GM23248 (cell line): ENCODE measurements at regions not wholly inside any gene's neighbourhood (a gene's known extent, or its start where the extent isn't known, plus 50 kb on each side); places are given as distances from the start of the nearest gene placed in this dataset.

Experiments
- DNase-seq: peaks from one replicate; pipeline ENCODE4 v3.0.0-alpha.2; 2015
- H2AFZ ChIP-seq: fragments of 200-600 bp; sonication (generic); 2 replicates; pipeline ENCODE4 v1.6.1; 2016; ENCODE audit warnings: antibody characterized with exemption
- H3F3A ChIP-seq: fragments of 200-600 bp; sonication (generic); 2 replicates; pipeline ENCODE4 v1.6.1; 2016; ENCODE audit warnings: mild to moderate bottlenecking, antibody characterized with exemption, mixed run types; ENCODE audit not compliant: insufficient read depth
- H3K27ac ChIP-seq: fragments of 200-600 bp; sonication (generic); 2 replicates; pipeline ENCODE4 v1.5.1; 2016; ENCODE audit warnings: mild to moderate bottlenecking
- H3K27me3 ChIP-seq: fragments of 200-600 bp; sonication (generic); replicated peaks from 2 replicates; pipeline ENCODE4 v1.6.1; 2016; ENCODE audit warnings: mild to moderate bottlenecking; ENCODE audit not compliant: insufficient read depth
- H3K36me3 ChIP-seq: fragments of 200-600 bp; sonication (generic); 2 replicates; pipeline ENCODE4 v1.6.1; 2016; ENCODE audit warnings: low read depth, mild to moderate bottlenecking
- H3K4me1 ChIP-seq: fragments of 200-600 bp; sonication (generic); 2 replicates; pipeline ENCODE4 v1.6.1; 2016; ENCODE audit warnings: mild to moderate bottlenecking; ENCODE audit not compliant: insufficient read depth
- H3K4me2 ChIP-seq: fragments of 200-600 bp; sonication (generic); one replicate; pipeline ENCODE4 v1.6.1; 2016; ENCODE audit warnings: mild to moderate bottlenecking; ENCODE audit not compliant: unreplicated experiment
- H3K4me3 ChIP-seq: fragments of 200-600 bp; sonication (generic); 2 replicates; pipeline ENCODE4 v1.5.1; 2016; ENCODE audit warnings: mild to moderate bottlenecking
- H3K79me2 ChIP-seq: fragments of 200-600 bp; sonication (generic); 2 replicates; pipeline ENCODE4 v1.6.1; 2016; ENCODE audit warnings: mild to moderate bottlenecking; ENCODE audit not compliant: insufficient read depth
- H3K9ac ChIP-seq: fragments of 200-600 bp; sonication (generic); 2 replicates; pipeline ENCODE4 v1.6.1; 2016; ENCODE audit warnings: mild to moderate bottlenecking
- H3K9me2 ChIP-seq: fragments of 200-600 bp; sonication (generic); 2 replicates; pipeline ENCODE4 v1.6.1; 2016; ENCODE audit warnings: mixed run types, mild to moderate bottlenecking, moderate library complexity; ENCODE audit not compliant: insufficient read depth
- H3K9me3 ChIP-seq: fragments of 200-600 bp; sonication (generic); one replicate; pipeline ENCODE4 v1.6.1; 2017; ENCODE audit warnings: low read depth
- H4K20me1 ChIP-seq: fragments of 200-600 bp; sonication (generic); 2 replicates; pipeline ENCODE4 v1.6.0; 2016; ENCODE audit not compliant: insufficient read depth
- EZH2 ChIP-seq: fragments of 200-600 bp; sonication (generic); IDR thresholded peaks from 2 replicates; pipeline ENCODE4 v1.6.1; 2018; ENCODE audit warnings: antibody characterized with exemption, mild to moderate bottlenecking; ENCODE audit not compliant: insufficient read depth, poor library complexity, severe bottlenecking
- EZH2phosphoT487 ChIP-seq: fragments of 200-600 bp; sonication (generic); IDR thresholded peaks from 2 replicates; pipeline ENCODE4 v1.6.1; 2018; ENCODE audit warnings: antibody characterized with exemption, moderate library complexity, mild to moderate bottlenecking, low read depth; ENCODE audit not compliant: insufficient read depth
- WGBS, 2 experiments: methylation state at CpG; one replicate each; pipeline ENCODE4 v1.1.6; 2015 to 2017; ENCODE audit warnings: low lambda C conversion rate in 2 of 2, low coverage in 1 of 2; ENCODE audit errors: missing lambda C conversion rate in 2 of 2; 5-methylcytosine and 5-hydroxymethylcytosine counted together
- in situ Hi-C: fragments of 300-500 bp; cut with MboI; formaldehyde crosslinking; loops from 2 replicates; pipeline ENCODE4 v1.15.0; 2020

DNA sequence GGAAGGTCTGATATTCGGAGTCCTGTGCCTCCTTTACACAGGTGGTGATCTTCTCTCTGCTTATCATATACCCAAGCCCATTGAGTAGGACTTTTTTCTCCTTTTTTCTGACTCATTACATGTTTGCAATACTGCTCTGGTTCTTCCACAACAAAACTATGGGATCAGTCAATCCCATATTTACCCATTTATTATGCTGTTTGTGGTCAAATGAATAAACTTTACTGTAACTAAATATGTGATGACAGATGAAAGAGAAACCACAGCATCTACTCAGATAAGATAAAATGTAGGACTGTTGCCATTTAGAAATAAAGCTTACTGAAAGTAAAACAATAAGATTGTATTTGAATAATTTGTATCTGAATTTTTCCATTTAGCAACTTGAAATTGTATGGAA is 958.7 kb upstream of the FAT3 start:
- in situ Hi-C loops: no loop called here
- Histone ChIP-seq H3K36me3 (no peaks in the 10 kb centered on the region), H3K9me3 (no peaks in the 10 kb centered on the region), H3K79me2 (no peaks in the 10 kb centered on the region), H3K4me1 (no peaks in the 10 kb centered on the region), H4K20me1 (no peaks in the 10 kb centered on the region), H3K9me2 (no peaks in the 10 kb centered on the region), H3K9ac (no peak overlapping the region), H2AFZ (no peak overlapping the region), H3F3A (no peaks in the 10 kb centered on the region), H3K4me3 (no peak overlapping the region), H3K4me2 (no peak overlapping the region), H3K27ac (no peak overlapping the region), H3K27me3 (no peaks in the 10 kb centered on the region)
- DNase-seq: no peak
- 10 to 18% methylated on average over 1 of the region's 1 CpG for WGBS, 2 experiments
- TF ChIP-seq EZH2 (no peak), EZH2phosphoT487 (no peak)

DNA sequence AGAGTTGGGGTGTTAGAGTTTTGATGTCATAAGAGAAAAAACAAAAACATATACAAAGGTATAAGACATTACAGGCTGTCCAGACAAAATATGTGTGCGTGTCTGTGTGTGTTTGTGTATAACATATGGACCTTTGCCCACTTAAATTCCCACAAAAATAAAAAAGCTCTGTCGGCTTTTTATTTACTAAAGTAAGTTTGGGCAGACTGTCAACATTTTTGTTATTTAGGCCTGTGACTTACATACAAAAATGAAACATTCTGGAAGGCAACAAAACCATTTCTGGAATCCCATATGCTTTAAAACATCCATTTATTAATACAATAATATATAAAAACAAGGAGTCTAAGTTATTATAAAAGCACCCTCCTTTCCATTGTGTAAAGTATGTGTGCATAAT is 960.1 kb upstream of the FAT3 start:
- Histone ChIP-seq H3K4me1 (no peaks in the 10 kb centered on the region), H3K4me3 (no peak overlapping the region), H3K9me3 (no peaks in the 10 kb centered on the region), H3K79me2 (no peaks in the 10 kb centered on the region), H2AFZ (no peak overlapping the region), H4K20me1 (no peaks in the 10 kb centered on the region), H3K9me2 (no peaks in the 10 kb centered on the region), H3K27ac (no peak overlapping the region), H3K27me3 (no peaks in the 10 kb centered on the region), H3K9ac (no peak overlapping the region), H3K36me3 (no peaks in the 10 kb centered on the region), H3F3A (no peaks in the 10 kb centered on the region), H3K4me2 (no peak overlapping the region)
- TF ChIP-seq EZH2 (no peak), EZH2phosphoT487 (no peak)
- no peak for DNase-seq
- 1 to 3% methylated on average over 2 of the region's 2 CpGs for WGBS, 2 experiments
- in situ Hi-C loops: no loop called here

DNA sequence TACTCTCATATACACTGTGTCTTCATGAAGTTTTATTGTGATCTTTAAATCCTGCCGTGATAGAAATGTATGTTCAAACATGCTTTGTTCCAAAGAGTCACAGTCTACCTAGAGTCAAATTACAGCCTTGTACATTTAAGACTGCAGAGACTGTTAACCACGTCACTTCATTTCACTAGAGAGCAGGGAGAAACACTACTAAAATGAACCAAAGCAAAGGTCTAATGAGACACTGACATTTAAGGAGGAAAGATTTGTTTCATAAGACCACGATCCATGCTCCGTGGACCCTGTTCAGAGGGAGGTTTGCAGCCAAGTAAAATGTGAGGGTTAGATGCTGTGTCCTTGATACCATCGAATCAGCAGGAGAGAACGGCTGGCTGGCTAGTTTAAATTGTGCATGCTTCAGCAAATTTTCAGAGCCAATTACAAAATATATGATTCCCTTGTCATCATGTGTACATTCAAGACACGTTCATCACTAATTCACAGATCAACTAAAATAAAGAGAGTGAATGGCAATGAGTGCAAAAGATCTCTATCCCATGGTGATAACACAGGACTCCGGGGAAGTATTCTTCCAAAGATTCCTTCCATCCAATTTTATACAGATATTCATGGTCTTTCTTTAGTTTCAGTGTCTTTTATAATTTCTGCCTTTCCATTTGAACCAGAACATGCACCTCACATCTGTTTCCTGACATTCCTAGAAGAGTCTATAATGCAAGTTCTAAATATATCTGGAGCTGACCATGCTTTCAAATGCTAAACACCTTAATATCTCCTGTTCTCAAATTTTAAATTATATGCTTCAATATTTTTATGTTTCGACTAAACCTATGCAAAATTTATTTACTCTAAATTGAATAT is 960.9 kb upstream of the FAT3 start:
- no peak overlapping the region for H2AFZ ChIP-seq
- TF ChIP-seq EZH2phosphoT487: no peak
- no peak for TF ChIP-seq EZH2
- H3K36me3 ChIP-seq: no peaks in the 10 kb centered on the region
- no peak overlapping the region for H3K4me3 ChIP-seq
- no peak overlapping the region for H3K9ac ChIP-seq
- H3F3A ChIP-seq: no peaks in the 10 kb centered on the region
- no peaks in the 10 kb centered on the region for H4K20me1 ChIP-seq
- H3K9me3 ChIP-seq: no peaks in the 10 kb centered on the region
- no peaks in the 10 kb centered on the region for H3K79me2 ChIP-seq
- no peak overlapping the region for H3K4me2 ChIP-seq
- no peaks in the 10 kb centered on the region for H3K9me2 ChIP-seq
- in situ Hi-C loops: no loop called here
- H3K27me3 ChIP-seq: no peaks in the 10 kb centered on the region
- WGBS, 2 experiments: 7 to 9% methylated on average over 9 of the region's 9 CpGs
- H3K27ac ChIP-seq: no peak overlapping the region
- H3K4me1 ChIP-seq: no peaks in the 10 kb centered on the region
- no peak for DNase-seq

DNA sequence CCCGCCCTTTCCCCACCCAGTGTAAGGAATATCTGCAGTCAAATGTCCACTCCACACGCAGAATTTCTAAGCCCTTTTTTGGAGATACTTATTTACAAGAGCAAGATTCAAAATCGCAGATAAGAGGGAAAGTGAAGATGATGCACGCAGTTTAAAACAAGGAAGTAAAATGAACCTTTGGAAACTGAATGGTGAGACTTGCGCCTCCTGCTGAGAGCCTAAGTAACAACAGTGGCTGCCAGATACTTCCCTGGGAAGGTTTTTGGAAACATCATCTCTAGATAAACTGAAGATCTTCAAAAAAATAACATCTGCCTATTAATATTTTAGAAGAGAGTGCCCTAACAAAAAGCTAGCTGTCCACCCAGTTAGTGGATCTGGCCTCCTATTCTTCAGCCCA is 963.1 kb upstream of the FAT3 start:
- no peaks in the 10 kb centered on the region for H3K79me2 ChIP-seq
- no peak overlapping the region for H3K27ac ChIP-seq
- no peak overlapping the region for H2AFZ ChIP-seq
- H3K9me2 ChIP-seq: no peaks in the 10 kb centered on the region
- no peak overlapping the region for H3K4me2 ChIP-seq
- 20 to 31% methylated on average over 5 of the region's 5 CpGs for WGBS, 2 experiments
- in situ Hi-C loops: no loop called here
- H3K4me1 ChIP-seq: no peaks in the 10 kb centered on the region
- H3F3A ChIP-seq: no peaks in the 10 kb centered on the region
- H3K9ac ChIP-seq: no peak overlapping the region
- no peaks in the 10 kb centered on the region for H3K36me3 ChIP-seq
- no peak for DNase-seq
- no peak overlapping the region for H3K4me3 ChIP-seq
- TF ChIP-seq EZH2phosphoT487 (no peak), EZH2 (no peak)
- no peaks in the 10 kb centered on the region for H3K9me3 ChIP-seq
- no peaks in the 10 kb centered on the region for H3K27me3 ChIP-seq
- H4K20me1 ChIP-seq: no peaks in the 10 kb centered on the region

DNA sequence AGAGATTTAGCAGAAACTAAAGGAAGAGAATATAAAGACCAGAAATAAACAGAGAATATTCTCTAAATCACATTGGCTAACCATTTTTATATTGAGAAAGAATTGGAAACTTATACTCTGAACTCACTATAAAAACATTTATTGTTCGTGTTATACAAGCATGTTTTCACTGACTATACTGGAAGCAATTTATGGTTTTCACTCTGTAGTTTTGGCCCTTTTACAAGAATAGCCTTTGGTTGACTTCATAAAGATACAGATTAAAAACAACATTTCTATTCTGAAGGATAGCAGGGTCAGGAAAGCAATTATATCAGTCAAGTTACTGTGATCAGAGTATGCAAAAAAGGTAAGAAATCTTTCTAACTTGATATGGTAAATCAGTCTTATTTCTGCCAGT is 965.7 kb upstream of the FAT3 start:
- in situ Hi-C loops: no loop called here
- 0% methylated on average over 1 of the region's 1 CpG for WGBS, 2 experiments
- DNase-seq: no peak
- Histone ChIP-seq H3K9me2 (no peaks in the 10 kb centered on the region), H3K36me3 (no peaks in the 10 kb centered on the region), H3K27ac (no peak overlapping the region), H3F3A (no peaks in the 10 kb centered on the region), H3K4me1 (no peaks in the 10 kb centered on the region), H3K79me2 (no peaks in the 10 kb centered on the region), H3K27me3 (no peaks in the 10 kb centered on the region), H4K20me1 (no peaks in the 10 kb centered on the region), H3K9me3 (no peaks in the 10 kb centered on the region), H2AFZ (no peak overlapping the region), H3K4me2 (no peak overlapping the region), H3K4me3 (no peak overlapping the region), H3K9ac (no peak overlapping the region)
- no peak for TF ChIP-seq EZH2
- no peak for TF ChIP-seq EZH2phosphoT487
